IMR-90 (cell line): ENCODE measurements at regions not wholly inside any gene's neighbourhood (a gene's known extent, or its start where the extent isn't known, plus 50 kb on each side); places are given as distances from the start of the nearest gene placed in this dataset.

Experiments used
- ATAC-seq: fragments of 200-7000 bp; cut with Tn5 transposase; 2 replicates; pipeline ENCODE4 v1.9.1; 2020; ENCODE audit warnings: low read depth, mild to moderate bottlenecking, moderate library complexity
- BruUV-seq: library from RNA; stranded (reverse); fragments of 400-500 nt; replicated peaks from 2 replicates; lab custom pipeline; 2021; lab: Mats Ljungman, UMichigan
- CTCF ChIA-PET: fragments of 300-600 bp; formaldehyde crosslinking; extraction: SDS; loops from one replicate; lab custom pipeline; 2021; ENCODE audit warnings: antibody characterized with exemption; lab: Yijun Ruan, JAX
- POLR2A ChIA-PET: fragments of 300-600 bp; sonication (Branson Sonifier 250); formaldehyde crosslinking; loops from one replicate; lab custom pipeline; 2022; ENCODE audit warnings: antibody characterized with exemption; ENCODE audit not compliant: unreplicated experiment; lab: Charles Lee
- DNase-seq: peaks from one replicate; pipeline ENCODE4 v3.0.0; 2013
- H2AFZ ChIP-seq: replicated peaks from 2 replicates; pipeline ENCODE3; 2013; ENCODE audit warnings: low read length, mild to moderate bottlenecking; ENCODE audit not compliant: poor library complexity
- H2AK5ac ChIP-seq: 2 replicates; pipeline ENCODE4 v1.6.1; 2013; ENCODE audit warnings: low read depth, low read length, inconsistent platforms
- H2AK9ac ChIP-seq: replicated peaks from 2 replicates; pipeline ENCODE3; 2013; ENCODE audit warnings: mild to moderate bottlenecking, low read depth, low read length, moderate library complexity; ENCODE audit not compliant: poor library complexity
- H2BK120ac ChIP-seq: 2 replicates; pipeline ENCODE4 v1.6.1; 2013; ENCODE audit warnings: low read depth, low read length, inconsistent platforms
- H2BK15ac ChIP-seq: 3 replicates; pipeline ENCODE4 v1.6.1; 2013; ENCODE audit warnings: low read depth, low read length, inconsistent platforms
- H2BK20ac ChIP-seq: 2 replicates; pipeline ENCODE4 v1.6.1; 2013; ENCODE audit warnings: low read depth, mild to moderate bottlenecking, inconsistent platforms, low read length, moderate library complexity
- H2BK5ac ChIP-seq: 2 replicates; pipeline ENCODE4 v1.6.1; 2013; ENCODE audit warnings: mild to moderate bottlenecking, low read depth, low read length, inconsistent platforms; ENCODE audit not compliant: poor library complexity, severe bottlenecking
- H3K14ac ChIP-seq: replicated peaks from 2 replicates; pipeline ENCODE4 v1.6.1; 2013; ENCODE audit warnings: low read depth, low read length, inconsistent platforms
- H3K18ac ChIP-seq: 2 replicates; pipeline ENCODE4 v1.6.1; 2013; ENCODE audit warnings: low read depth, low read length, control low read depth
- H3K23ac ChIP-seq: 2 replicates; pipeline ENCODE4 v1.6.1; 2013; ENCODE audit warnings: low read depth, low read length, inconsistent platforms
- H3K27ac ChIP-seq: 2 replicates; pipeline ENCODE4 v1.5.1; 2013; ENCODE audit warnings: mild to moderate bottlenecking, control low read depth, low read length; ENCODE audit not compliant: insufficient read depth
- H3K27me3 ChIP-seq: 2 replicates; pipeline ENCODE4 v1.6.1; 2013; ENCODE audit warnings: low read length; ENCODE audit not compliant: control insufficient read depth, insufficient read depth
- H3K36me3 ChIP-seq: 2 replicates; pipeline ENCODE4 v1.6.1; 2013; ENCODE audit warnings: low read length, mixed read lengths; ENCODE audit not compliant: control insufficient read depth, insufficient read depth
- H3K4ac ChIP-seq: 2 replicates; pipeline ENCODE4 v1.6.1; 2013; ENCODE audit warnings: low read depth, low read length, inconsistent platforms
- H3K4me1 ChIP-seq: 2 replicates; pipeline ENCODE4 v1.6.1; 2013; ENCODE audit warnings: low read length, mixed read lengths; ENCODE audit not compliant: control insufficient read depth, insufficient read depth
- H3K4me2 ChIP-seq: 2 replicates; pipeline ENCODE4 v1.6.1; 2013; ENCODE audit warnings: low read depth, mild to moderate bottlenecking, control low read depth, low read length, moderate library complexity
- H3K4me3 ChIP-seq: 2 replicates; pipeline ENCODE4 v1.5.1; 2013; ENCODE audit warnings: low read depth, mild to moderate bottlenecking, control low read depth, low read length, moderate library complexity; ENCODE audit not compliant: insufficient read depth
- H3K56ac ChIP-seq: 2 replicates; pipeline ENCODE4 v1.6.1; 2013; ENCODE audit warnings: low read length, inconsistent platforms; ENCODE audit not compliant: insufficient read depth; ENCODE audit errors: extremely low read depth
- H3K79me1 ChIP-seq, 2 experiments: 2 replicates each; pipeline ENCODE4 v1.6.1; 2013; ENCODE audit warnings: low read length in 2 of 2, inconsistent platforms in 1 of 2, low read depth in 1 of 2
- H3K9ac ChIP-seq: 2 replicates; pipeline ENCODE4 v1.6.1; 2013; ENCODE audit warnings: low read depth, low read length, control low read depth
- H3K9me1 ChIP-seq: 2 replicates; pipeline ENCODE4 v1.6.1; 2013; ENCODE audit warnings: low read length, inconsistent platforms; ENCODE audit not compliant: insufficient read depth
- H3K9me3 ChIP-seq: 2 replicates; pipeline ENCODE4 v1.6.1; 2013; ENCODE audit warnings: low read length; ENCODE audit not compliant: control insufficient read depth, insufficient read depth
- H4K20me1 ChIP-seq: 2 replicates; pipeline ENCODE4 v1.6.1; 2013; ENCODE audit warnings: low read length, inconsistent platforms; ENCODE audit not compliant: insufficient read depth
- H4K5ac ChIP-seq: 2 replicates; pipeline ENCODE4 v1.6.1; 2013; ENCODE audit warnings: mild to moderate bottlenecking, low read depth, low read length, control low read depth
- H4K8ac ChIP-seq, 2 experiments: 2 replicates each; pipeline ENCODE4 v1.6.1; 2013; ENCODE audit warnings: low read depth in 2 of 2, low read length in 2 of 2, control low read depth in 1 of 2, inconsistent platforms in 1 of 2
- H4K91ac ChIP-seq: 2 replicates; pipeline ENCODE4 v1.6.1; 2013; ENCODE audit warnings: low read depth, low read length, inconsistent platforms; ENCODE audit not compliant: insufficient read depth
- BHLHE40 ChIP-seq: fragments of 150-350 bp; IDR thresholded peaks from 2 replicates; pipeline ENCODE4 v1.6.1; 2016; ENCODE audit warnings: mild to moderate bottlenecking, low read depth, low read length
- CHD1 ChIP-seq: IDR thresholded peaks from 2 replicates; pipeline ENCODE4 v1.6.1; 2012; ENCODE audit warnings: low read depth, low read length, improper control_type of control experiment
- MAFK ChIP-seq: IDR thresholded peaks from 2 replicates; pipeline ENCODE4 v1.6.1; 2012; ENCODE audit warnings: low read depth, low read length, improper control_type of control experiment
- MAZ ChIP-seq: IDR thresholded peaks from 2 replicates; pipeline ENCODE4 v1.6.1; 2012; ENCODE audit warnings: low read depth, mild to moderate bottlenecking, low read length, improper control_type of control experiment, moderate library complexity, borderline replicate concordance
- NFE2L2 ChIP-seq: fragments of 150-350 bp; IDR thresholded peaks from 2 replicates; pipeline ENCODE4 v1.6.1; 2016; ENCODE audit warnings: low read depth, mild to moderate bottlenecking, low read length
- POLR2A ChIP-seq: IDR thresholded peaks from 2 replicates; pipeline ENCODE4 v1.6.1; 2012; ENCODE audit warnings: mild to moderate bottlenecking, low read depth, low read length
- RAD21 ChIP-seq: IDR thresholded peaks from 2 replicates; pipeline ENCODE4 v1.6.1; 2012; ENCODE audit warnings: low read length, improper control_type of control experiment
- WGBS, 2 experiments: methylation state at CpG; one replicate each; pipeline versions ENCODE4 v1.1.5 to v1.1.7; 2013; ENCODE audit warnings: missing lambda C conversion rate in 2 of 2; ENCODE audit not compliant: insufficient read length in 1 of 2; ENCODE audit errors: extremely low coverage in 2 of 2; 5-methylcytosine and 5-hydroxymethylcytosine counted together
- dilution Hi-C: fragments of 300-500 bp; cut with HindIII; formaldehyde crosslinking; loops from one replicate; pipeline ENCODE4 v1.14.3; 2018; ENCODE audit warnings: low sequenced_read_pairs; ENCODE audit not compliant: unreplicated experiment
- in situ Hi-C: fragments of 300-500 bp; cut with MboI; formaldehyde crosslinking; loops from 3 replicates; pipeline ENCODE4 v1.14.3; 2019; ENCODE audit warnings: low sequenced_read_pairs, inconsistent platforms, mixed read lengths
- intact Hi-C: fragments of 100-400 bp; cut with micrococcal nuclease; formaldehyde crosslinking; loops from 2 replicates; pipeline ENCODE4 v1.10.0; 2022

DNA sequence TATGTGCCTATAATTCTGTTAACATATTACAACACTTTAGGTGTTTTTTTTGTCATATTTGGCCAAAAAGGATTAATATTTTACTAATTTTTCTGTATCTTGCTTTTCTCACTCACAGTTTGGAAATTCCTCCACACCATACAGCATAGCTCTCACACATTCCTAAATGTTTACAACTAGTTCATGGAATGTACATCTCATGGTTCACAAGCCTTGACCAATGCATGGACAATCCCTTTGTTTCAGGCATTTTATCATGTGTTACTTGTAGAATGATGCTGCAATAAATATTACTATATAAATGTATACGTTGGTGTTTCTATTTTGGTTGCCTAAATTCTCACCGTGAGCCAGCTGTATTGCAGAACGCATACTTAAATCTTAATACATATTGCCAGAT, 80.5 kb upstream of the SPATA31C2 start:
- no peaks in the 10 kb centered on the region for H3K9me3 ChIP-seq

More for the DNA sequence above, 80.5 kb upstream of the SPATA31C2 start:
- Histone ChIP-seq H3K27me3 (no peaks in the 10 kb centered on the region), H3K4me3 (no peak overlapping the region), H2AK5ac (no peak overlapping the region), H3K14ac (no peak overlapping the region), H4K91ac (no peak overlapping the region), H4K8ac (peak overlapping the region in 1 of 2 experiments; percentile 38; a peak in 1 of 4 replicates), H2BK15ac (no peak overlapping the region), H2AFZ (no peak overlapping the region), H3K4me1 (no peaks in the 10 kb centered on the region), H3K56ac (no peak overlapping the region), H4K20me1 (no peaks in the 10 kb centered on the region), H3K4me2 (peak overlapping the region; percentile 66), H3K4ac (no peak overlapping the region), H3K23ac (no peak overlapping the region), H3K36me3 (no peaks in the 10 kb centered on the region), H2AK9ac (no peak overlapping the region), H3K9ac (no peak overlapping the region), H2BK120ac (0 out of 2 replicates have a peak overlapping the region, but pooled peaks have one; percentile 41), H3K18ac (peak overlapping the region; percentile 3; the same call in 1 of the 2 replicates), H4K5ac (no peak overlapping the region), H2BK20ac (peak overlapping the region; percentile 55; the same call in 1 of the 2 replicates), H2BK5ac (peak overlapping the region; percentile 2), H3K79me1 (no peaks in the 10 kb centered on the region), H3K27ac (no peak overlapping the region), H3K9me1 (no peaks in the 10 kb centered on the region)
- BruUV-seq: no TSS peak
- dilution Hi-C loops: no loop called here
- DNase-seq (peak; percentile 80), ATAC-seq (peak; percentile 97)
- ChIA-PET POLR2A (no interaction called here), CTCF (no interaction called here)
- no peak for TF ChIP-seq POLR2A
- TF ChIP-seq RAD21: no peak
- TF ChIP-seq MAZ: no peak
- TF ChIP-seq CHD1: no peak
- no peak for TF ChIP-seq BHLHE40
- TF ChIP-seq NFE2L2: peak; percentile 24; the same call in 1 of the 2 replicates
- TF ChIP-seq MAFK: no peak
- no CpG with 5 or more reads among the region's 3 CpGs for whole genome bisulfite sequencing, 2 experiments
- intact Hi-C loops: no loop called here
- in situ Hi-C loops: no loop called here
